ENCODE measurements at regions not wholly inside any gene's neighbourhood (a gene's known extent, or its start where the extent isn't known, plus 50 kb on each side); places are given as distances from the start of the nearest gene placed in this dataset.

DNA sequence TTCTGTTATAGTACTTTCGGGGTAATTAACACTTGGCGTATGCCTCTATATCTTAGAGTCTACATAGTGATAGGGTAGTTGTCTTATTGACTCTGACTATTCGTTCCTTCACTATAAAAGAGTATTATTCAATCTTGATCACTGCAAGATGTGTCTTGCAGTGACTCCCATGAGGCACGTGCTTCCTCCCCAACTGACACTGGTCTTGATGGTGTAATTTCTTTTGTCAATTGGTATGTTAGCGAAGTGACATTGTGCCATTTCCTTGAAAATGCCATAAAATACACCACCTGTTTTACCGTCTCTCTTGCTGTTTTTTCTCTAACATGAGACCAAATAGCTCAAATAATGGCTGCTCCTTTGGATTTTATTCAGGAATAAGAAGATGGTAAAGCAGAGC is 1314.1 kb upstream of the CDH6 start:
- intact Hi-C loops (cut with micrococcal nuclease), result no loop called here

- intact Hi-C loops (cut with micrococcal nuclease), result no loop called here
Observed at GRCh38 chr5:29878599-29878998, 1314.9 kb upstream of the CDH6 start.

- intact Hi-C loops (cut with micrococcal nuclease), result no loop called here
Observed at GRCh38 chr5:29867155-29867554, 1326.3 kb upstream of the CDH6 start.

GRCh38 chr5:29853711-29854220 is 1339.7 kb upstream of the CDH6 start:
- intact Hi-C loops (cut with micrococcal nuclease), result no loop called here

GRCh38 chr5:29852329-29852728 is 1341.2 kb upstream of the CDH6 start:
- intact Hi-C loops (cut with micrococcal nuclease), result no loop called here

DNA sequence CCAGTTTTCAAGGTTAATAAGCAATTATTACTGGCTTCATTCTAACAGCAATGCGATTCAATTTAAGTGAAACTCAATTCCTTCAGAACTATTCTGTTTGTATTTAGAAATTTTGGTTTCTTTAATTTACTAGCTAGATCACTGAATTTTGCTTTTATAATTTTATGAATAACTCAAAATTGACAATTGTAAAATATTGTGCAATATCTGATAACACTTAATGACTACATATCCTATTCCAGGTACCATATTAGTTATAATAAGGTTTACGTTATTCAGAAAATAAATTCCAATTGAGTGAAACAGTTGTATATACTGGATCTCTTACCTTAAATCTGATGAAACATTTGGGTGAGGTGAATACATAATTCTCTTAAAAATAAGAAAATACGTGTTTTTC is 1348.3 kb upstream of the CDH6 start:
- intact Hi-C loops (cut with micrococcal nuclease), result no loop called here

GRCh38 chr5:29833394-29833793 is 1360.1 kb upstream of the CDH6 start:
- intact Hi-C loops (cut with micrococcal nuclease), result no loop called here

DNA sequence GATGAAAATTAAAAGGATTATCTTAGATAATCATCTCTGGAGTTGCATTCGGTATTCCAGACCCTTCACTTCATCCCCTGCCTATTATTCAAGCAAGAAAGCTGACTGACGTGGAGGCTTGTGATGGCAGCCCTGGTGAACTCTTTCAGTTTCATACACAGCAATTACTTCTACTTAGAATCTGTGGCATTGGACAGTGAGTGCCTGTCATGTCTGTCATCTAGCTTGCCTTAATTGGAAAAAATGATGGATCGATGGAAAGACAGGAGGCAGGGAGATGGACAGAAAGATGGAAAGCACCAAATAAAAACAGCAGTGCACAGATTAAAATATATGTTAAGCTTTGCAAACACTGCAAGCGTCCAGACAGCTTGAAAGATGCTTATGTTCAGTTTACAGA is 1371.0 kb upstream of the CDH6 start:
- intact Hi-C loops (cut with micrococcal nuclease), result no loop called here

- intact Hi-C loops (cut with micrococcal nuclease), result no loop called here
Observed at GRCh38 chr5:29811914-29812679, 1381.4 kb upstream of the CDH6 start.

DNA sequence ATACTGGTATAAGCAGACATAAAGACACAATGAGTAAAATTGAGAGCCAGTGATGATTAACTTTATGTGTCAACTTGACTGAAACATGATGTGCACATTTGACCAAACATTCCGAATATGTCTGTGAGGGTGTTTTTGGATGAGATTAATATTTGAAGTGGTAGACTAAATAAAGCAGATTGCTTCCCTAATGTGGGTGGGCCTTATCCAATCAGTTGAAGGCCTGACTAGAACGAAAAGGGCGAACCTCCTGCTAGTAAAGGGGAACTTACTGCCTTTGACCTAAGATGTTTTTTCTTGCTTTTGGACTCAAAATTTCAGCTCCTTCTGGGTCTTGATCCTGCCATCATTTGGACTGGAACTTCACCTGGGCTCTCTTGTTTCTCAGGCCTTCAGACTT is 1387.7 kb upstream of the CDH6 start:
- intact Hi-C loops (cut with micrococcal nuclease), result no loop called here

DNA sequence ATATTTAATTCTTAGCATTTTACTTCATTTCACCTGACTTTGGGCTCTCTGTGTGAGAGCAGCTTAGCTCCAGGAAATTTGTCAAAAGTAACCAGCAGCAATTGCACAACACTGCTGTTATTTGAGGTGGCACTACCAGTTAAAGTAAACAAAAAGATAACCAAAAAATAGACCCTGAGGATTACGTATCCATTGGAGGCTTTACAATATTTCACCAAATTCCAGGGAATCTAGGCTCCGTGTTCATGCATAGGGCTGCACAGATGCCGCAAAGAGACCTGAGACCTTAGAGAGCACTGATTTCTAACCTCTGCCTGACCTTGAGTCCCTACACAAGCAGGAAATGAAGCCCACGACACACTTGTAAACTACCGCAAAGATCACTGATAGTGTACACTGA is 1392.7 kb upstream of the CDH6 start:
- intact Hi-C loops (cut with micrococcal nuclease), result no loop called here

DNA sequence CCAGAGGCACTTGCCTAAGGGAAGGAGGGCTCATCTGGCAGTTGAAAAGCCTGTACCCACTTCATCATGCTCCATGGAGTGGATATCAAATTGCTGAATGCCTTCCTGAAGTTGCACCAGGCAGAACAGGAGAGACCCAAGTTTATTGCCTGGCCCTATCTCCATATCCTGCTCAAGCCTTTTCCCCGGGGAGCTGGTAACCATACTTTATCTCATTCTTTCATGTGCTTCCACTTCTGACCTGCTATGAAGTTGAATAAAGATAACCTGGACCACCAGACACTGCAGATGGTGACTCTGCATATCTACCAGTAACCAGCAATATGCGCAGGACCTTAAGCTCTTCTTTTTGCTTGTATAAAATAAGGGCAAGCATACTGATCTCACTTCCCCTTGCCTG is 1397.5 kb upstream of the CDH6 start:
- intact Hi-C loops (cut with micrococcal nuclease), result no loop called here

DNA sequence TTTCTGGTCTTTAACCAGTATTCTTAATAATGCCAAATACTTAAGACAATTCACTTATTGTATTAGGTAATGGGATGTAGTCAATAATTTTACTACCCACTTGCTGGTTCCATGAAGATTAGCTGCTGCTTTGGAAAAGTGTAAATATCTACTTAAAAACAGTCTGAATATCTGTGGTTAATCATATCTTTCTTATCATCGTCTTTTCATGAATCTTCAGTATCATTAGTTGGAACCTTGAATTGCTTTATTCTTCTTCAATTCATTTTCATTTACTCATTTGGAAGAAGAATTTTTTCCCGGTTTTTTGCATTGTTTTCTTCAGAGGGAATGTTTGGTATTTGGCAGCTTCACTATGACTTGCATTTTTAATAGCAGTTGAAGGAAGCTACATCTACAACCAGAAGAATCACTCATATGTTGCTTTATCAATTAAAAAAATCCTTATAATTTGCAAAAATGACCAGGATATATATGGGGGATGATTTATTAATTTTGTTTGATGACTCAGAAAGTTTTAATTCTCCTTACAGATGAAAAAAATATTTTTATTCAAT is 1398.3 kb upstream of the CDH6 start:
- intact Hi-C loops (cut with micrococcal nuclease), result no loop called here

GRCh38 chr5:29794141-29794787 is 1399.2 kb upstream of the CDH6 start:
- intact Hi-C loops (cut with micrococcal nuclease), result no loop called here

GRCh38 chr5:29790281-29790680 is 1403.2 kb upstream of the CDH6 start:
- intact Hi-C loops (cut with micrococcal nuclease), result no loop called here

DNA sequence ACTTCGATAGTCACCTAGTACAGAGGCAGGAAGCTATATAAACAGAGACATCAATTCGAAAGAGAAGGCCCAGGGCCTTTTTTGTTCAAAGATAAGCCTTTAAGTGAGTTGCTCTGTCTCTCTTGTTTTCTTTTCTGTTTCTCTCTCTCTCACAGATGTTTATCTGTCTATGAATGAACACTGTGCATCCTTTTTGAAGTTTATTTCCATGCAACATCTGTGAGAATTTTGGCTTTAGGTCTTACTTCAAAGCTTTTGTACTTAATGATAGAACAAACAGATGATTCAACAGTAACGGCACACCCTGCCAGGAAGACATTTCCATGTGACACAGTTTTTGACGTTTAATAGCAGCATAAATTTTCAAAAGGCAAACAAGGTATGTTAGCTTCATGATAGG is 1413.1 kb upstream of the CDH6 start:
- intact Hi-C loops (cut with micrococcal nuclease), result no loop called here

DNA sequence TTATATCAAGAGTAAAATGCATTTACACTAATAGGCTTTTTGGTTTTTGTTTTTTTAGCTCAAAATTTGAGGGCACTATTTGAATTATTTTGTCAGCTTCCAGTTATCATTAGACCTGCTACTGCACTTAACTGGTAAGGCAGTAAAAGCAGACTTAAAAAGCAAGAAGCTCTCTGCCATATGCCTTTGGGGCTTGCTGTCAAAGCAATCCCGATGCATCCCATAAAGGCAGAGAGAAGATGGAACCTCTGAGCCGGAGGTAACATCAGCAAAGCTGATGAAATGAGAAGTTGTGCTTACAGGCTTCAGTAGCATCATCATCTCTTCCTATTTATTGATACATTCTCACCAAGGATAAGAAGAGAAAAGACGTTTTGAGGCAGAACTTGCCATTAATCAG is 1414.3 kb upstream of the CDH6 start:
- intact Hi-C loops (cut with micrococcal nuclease), result no loop called here

GRCh38 chr5:29777373-29777772 is 1416.1 kb upstream of the CDH6 start:
- intact Hi-C loops (cut with micrococcal nuclease), result no loop called here

- intact Hi-C loops (cut with micrococcal nuclease), result no loop called here
Observed at GRCh38 chr5:29770936-29771335, 1422.5 kb upstream of the CDH6 start.

- intact Hi-C loops (cut with micrococcal nuclease), result no loop called here
Observed at GRCh38 chr5:29769474-29769873, 1424.0 kb upstream of the CDH6 start.

DNA sequence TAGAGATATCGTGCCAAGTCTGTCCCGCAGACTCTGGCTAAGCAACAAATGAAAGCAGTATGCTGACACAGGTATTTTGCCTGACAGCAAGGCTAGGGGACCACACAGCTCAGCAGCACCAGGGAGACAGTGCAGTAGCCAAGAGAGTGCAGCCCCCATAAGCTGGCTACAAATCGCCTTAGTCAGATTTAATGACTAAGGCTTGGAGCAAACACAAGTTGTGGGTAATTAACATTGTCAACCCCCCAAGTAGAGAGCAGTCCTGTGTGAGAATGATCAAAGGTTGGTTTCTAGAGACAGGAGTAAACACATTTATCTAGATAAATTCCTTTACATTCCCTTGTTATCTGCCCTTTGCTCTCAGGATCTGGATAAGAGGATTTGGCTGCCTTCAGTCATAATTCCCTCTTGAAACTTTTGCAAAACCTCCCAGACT is 1434.5 kb upstream of the CDH6 start:
- intact Hi-C loops (cut with micrococcal nuclease), result no loop called here

GRCh38 chr5:29750453-29750852 is 1443.0 kb upstream of the CDH6 start:
- intact Hi-C loops (cut with micrococcal nuclease), result no loop called here

GRCh38 chr5:29744618-29745017 is 1448.9 kb upstream of the CDH6 start:
- intact Hi-C loops (cut with micrococcal nuclease), result no loop called here

Data from T-helper 1 cell treated with Interleukin-12 subunit alpha and Interleukin-12 subunit beta and Interleukin-4 antibody, amounts not matched to agents 30 ng/mL and 1 ng/mL, for 36 hours (primary cell).